ENCODE measurements at regions not wholly inside any gene's neighbourhood (a gene's known extent, or its start where the extent isn't known, plus 50 kb on each side); places are given as distances from the start of the nearest gene placed in this dataset.

- no peak for TF ChIP-seq CTCF (conservative IDR thresholded peaks at IDR 0.05; ENCODE audit: control insufficient read depth, insufficient read depth, low read depth, low read length)
- no peak for DNase-seq (ENCODE audit: low read depth)
- H3K4me3 ChIP-seq (ENCODE audit: control insufficient read depth, low read depth, low read length), result no peak overlapping the region
These were observed 665.5 kb upstream of the ZNF608 start for GRCh38 chr5:125411744-125412560.

- DNase-seq (ENCODE audit: low read depth), result peak; percentile 80
- no peak overlapping the region for H3K4me3 ChIP-seq (ENCODE audit: control insufficient read depth, low read depth, low read length)
- TF ChIP-seq CTCF (conservative IDR thresholded peaks at IDR 0.05; ENCODE audit: control insufficient read depth, insufficient read depth, low read depth, low read length), result peak; percentile 30
These were observed 666.4 kb upstream of the ZNF608 start for GRCh38 chr5:125412561-125413495.

GRCh38 chr5:125413496-125414274, 667.2 kb upstream of the ZNF608 start:
- no peak for TF ChIP-seq CTCF (conservative IDR thresholded peaks at IDR 0.05; ENCODE audit: control insufficient read depth, insufficient read depth, low read depth, low read length)
- no peak for DNase-seq (ENCODE audit: low read depth)
- H3K4me3 ChIP-seq (ENCODE audit: control insufficient read depth, low read depth, low read length), result no peak overlapping the region

- no peak overlapping the region for H3K4me3 ChIP-seq (ENCODE audit: control insufficient read depth, low read depth, low read length)
- TF ChIP-seq CTCF (conservative IDR thresholded peaks at IDR 0.05; ENCODE audit: control insufficient read depth, insufficient read depth, low read depth, low read length), result no peak
- DNase-seq (ENCODE audit: low read depth), result no peak
These were observed 668.7 kb upstream of the ZNF608 start for GRCh38 chr5:125415126-125415525.

- DNase-seq (ENCODE audit: low read depth), result no peak
- H3K4me3 ChIP-seq (ENCODE audit: control insufficient read depth, low read depth, low read length), result no peak overlapping the region
- no peak for TF ChIP-seq CTCF (conservative IDR thresholded peaks at IDR 0.05; ENCODE audit: control insufficient read depth, insufficient read depth, low read depth, low read length)
These were observed 669.6 kb upstream of the ZNF608 start for GRCh38 chr5:125416055-125416454.

- no peak for DNase-seq (ENCODE audit: low read depth)
- no peak for TF ChIP-seq CTCF (conservative IDR thresholded peaks at IDR 0.05; ENCODE audit: control insufficient read depth, insufficient read depth, low read depth, low read length)
- H3K4me3 ChIP-seq (ENCODE audit: control insufficient read depth, low read depth, low read length), result no peak overlapping the region
These were observed 674.6 kb upstream of the ZNF608 start for GRCh38 chr5:125421006-125421405.

Data from fibroblast of mammary gland (primary cell).